ES-I3 (cell line): ENCODE measurements at regions not wholly inside any gene's neighbourhood (a gene's known extent, or its start where the extent isn't known, plus 50 kb on each side); places are given as distances from the start of the nearest gene placed in this dataset.
"Not testable (repeated sequence)": the region's sequence is repeated elsewhere in the genome, so short reads cannot be mapped to it uniquely, and the experiment has no call there.

Source experiments
- H3K36me3 ChIP-seq: 2 replicates; pipeline ENCODE4 v1.6.1; 2013; ENCODE audit warnings: mild to moderate bottlenecking, low read length, control low read depth, moderate library complexity; ENCODE audit not compliant: insufficient read depth
- H3K4me1 ChIP-seq: 2 replicates; pipeline ENCODE4 v1.6.1; 2013; ENCODE audit warnings: mild to moderate bottlenecking, control low read depth, low read length; ENCODE audit not compliant: insufficient read depth
- H3K9ac ChIP-seq: 2 replicates; pipeline ENCODE4 v1.6.1; 2013; ENCODE audit warnings: low read depth, mild to moderate bottlenecking, low read length, moderate library complexity
- H3K9me3 ChIP-seq: 2 replicates; pipeline ENCODE4 v1.6.1; 2013; ENCODE audit warnings: mild to moderate bottlenecking, low read length, moderate library complexity; ENCODE audit not compliant: control insufficient read depth, insufficient read depth

- no peaks in the 10 kb centered on the region for H3K36me3 ChIP-seq
- peaks cover 3% of the 10 kb centered on the region; the same call in 1 of the 2 replicates for H3K9me3 ChIP-seq
- no peak overlapping the region for H3K9ac ChIP-seq
- H3K4me1 ChIP-seq: no peaks in the 10 kb centered on the region
Measured at GRCh38 chr2:35591886-35592285, 763.7 kb upstream of the CRIM1 start.

- Histone ChIP-seq H3K9ac (no peak overlapping the region), H3K36me3 (no peaks in the 10 kb centered on the region), H3K9me3 (peaks cover 12% of the 10 kb centered on the region; the same call in 1 of the 2 replicates), H3K4me1 (no peaks in the 10 kb centered on the region)
Measured at GRCh38 chr2:35585972-35586371, 769.6 kb upstream of the CRIM1 start.

GRCh38 chr2:35582637-35583036, 772.9 kb upstream of the CRIM1 start:
- peaks cover 22% of the 10 kb centered on the region; the same call in 1 of the 2 replicates for H3K9me3 ChIP-seq

GRCh38 chr2:35580956-35581355, 774.6 kb upstream of the CRIM1 start:
- no peak overlapping the region for H3K9ac ChIP-seq
- H3K9me3 ChIP-seq: peaks cover 20% of the 10 kb centered on the region; the same call in 1 of the 2 replicates
- H3K36me3 ChIP-seq: no peaks in the 10 kb centered on the region
- H3K4me1 ChIP-seq: no peaks in the 10 kb centered on the region

More at GRCh38 chr2:35582637-35583036, 772.9 kb upstream of the CRIM1 start:
- no peak overlapping the region for H3K9ac ChIP-seq
- no peaks in the 10 kb centered on the region for H3K4me1 ChIP-seq
- H3K36me3 ChIP-seq: no peaks in the 10 kb centered on the region

- not testable (repeated sequence) for H3K36me3 ChIP-seq, H3K4me1 ChIP-seq, H3K9ac ChIP-seq
- peaks cover 13% of the 10 kb centered on the region for H3K9me3 ChIP-seq
Measured at GRCh38 chr2:35568574-35568973, 787.0 kb upstream of the CRIM1 start.

GRCh38 chr2:35562488-35562887, 793.1 kb upstream of the CRIM1 start:
- Histone ChIP-seq H3K36me3 (no peaks in the 10 kb centered on the region), H3K9ac (no peak overlapping the region), H3K9me3 (no peaks in the 10 kb centered on the region), H3K4me1 (no peaks in the 10 kb centered on the region)

GRCh38 chr2:35548171-35548570, 807.4 kb upstream of the CRIM1 start:
- H3K9me3 ChIP-seq: no peaks in the 10 kb centered on the region
- H3K9ac ChIP-seq: no peak overlapping the region
- no peaks in the 10 kb centered on the region for H3K36me3 ChIP-seq
- no peaks in the 10 kb centered on the region for H3K4me1 ChIP-seq

GRCh38 chr2:35545301-35545700, 810.3 kb upstream of the CRIM1 start:
- Histone ChIP-seq H3K9me3 (no peaks in the 10 kb centered on the region), H3K4me1 (no peaks in the 10 kb centered on the region)

GRCh38 chr2:35538796-35539195, 816.8 kb upstream of the CRIM1 start:
- no peak overlapping the region for H3K9ac ChIP-seq
- H3K4me1 ChIP-seq: no peaks in the 10 kb centered on the region
- no peaks in the 10 kb centered on the region for H3K36me3 ChIP-seq
- no peaks in the 10 kb centered on the region for H3K9me3 ChIP-seq

More at GRCh38 chr2:35545301-35545700, 810.3 kb upstream of the CRIM1 start:
- Histone ChIP-seq H3K9ac (no peak overlapping the region), H3K36me3 (no peaks in the 10 kb centered on the region)

GRCh38 chr2:35530615-35531135, 824.9 kb upstream of the CRIM1 start:
- no peak overlapping the region for H3K9ac ChIP-seq
- H3K36me3 ChIP-seq: no peaks in the 10 kb centered on the region
- no peaks in the 10 kb centered on the region for H3K4me1 ChIP-seq
- no peaks in the 10 kb centered on the region; the same call in 1 of the 2 replicates for H3K9me3 ChIP-seq

- no peaks in the 10 kb centered on the region for H3K36me3 ChIP-seq
- H3K4me1 ChIP-seq: peaks cover 13% of the 10 kb centered on the region
- H3K9ac ChIP-seq: no peak overlapping the region
- H3K9me3 ChIP-seq: no peaks in the 10 kb centered on the region; the same call in 1 of the 2 replicates
Measured at GRCh38 chr2:35526741-35527140, 828.8 kb upstream of the CRIM1 start.

GRCh38 chr2:35522450-35522849, 833.1 kb upstream of the CRIM1 start:
- Histone ChIP-seq H3K4me1 (peaks cover 13% of the 10 kb centered on the region), H3K9me3 (peaks cover 4% of the 10 kb centered on the region; the same call in 1 of the 2 replicates), H3K36me3 (no peaks in the 10 kb centered on the region), H3K9ac (no peak overlapping the region)

- Histone ChIP-seq H3K9me3 (no peaks in the 10 kb centered on the region), H3K36me3 (no peaks in the 10 kb centered on the region), H3K9ac (no peak overlapping the region), H3K4me1 (0 out of 2 replicates have a peak, but pooled peaks cover 3% of the 10 kb centered on the region)
Measured at GRCh38 chr2:35510636-35511035, 844.9 kb upstream of the CRIM1 start.

- no peak overlapping the region for H3K9ac ChIP-seq
- H3K36me3 ChIP-seq: no peaks in the 10 kb centered on the region
- H3K9me3 ChIP-seq: no peaks in the 10 kb centered on the region
- H3K4me1 ChIP-seq: 0 out of 2 replicates have a peak, but pooled peaks cover 3% of the 10 kb centered on the region
Measured at GRCh38 chr2:35508601-35509000, 847.0 kb upstream of the CRIM1 start.

- H3K36me3 ChIP-seq: no peaks in the 10 kb centered on the region
- no peak overlapping the region for H3K9ac ChIP-seq
- H3K4me1 ChIP-seq: no peaks in the 10 kb centered on the region
- no peaks in the 10 kb centered on the region for H3K9me3 ChIP-seq
Measured at GRCh38 chr2:35504419-35504818, 851.2 kb upstream of the CRIM1 start.
